Glutamatergic neuron (in vitro differentiated cells): ENCODE measurements at regions not wholly inside any gene's neighbourhood (a gene's known extent, or its start where the extent isn't known, plus 50 kb on each side); places are given as distances from the start of the nearest gene placed in this dataset.

ENCODE experiments used
- DNase-seq: peaks from one replicate; pipeline ENCODE4 v3.0.0; 2022
- H3K27ac Mint-ChIP-seq: one replicate; pipeline ENCODE4 v1.8.0; 2020; ENCODE audit warnings: mild to moderate bottlenecking, mixed read lengths, inconsistent platforms; ENCODE audit not compliant: unreplicated experiment
- H3K27me3 Mint-ChIP-seq: one replicate; pipeline ENCODE4 v1.8.0; 2020; ENCODE audit warnings: mild to moderate bottlenecking, moderate library complexity, mixed read lengths, inconsistent platforms; ENCODE audit not compliant: unreplicated experiment
- H3K36me3 Mint-ChIP-seq: one replicate; pipeline ENCODE4 v1.8.0; 2020; ENCODE audit warnings: mild to moderate bottlenecking, mixed read lengths, inconsistent platforms; ENCODE audit not compliant: unreplicated experiment
- H3K4me1 Mint-ChIP-seq: one replicate; pipeline ENCODE4 v1.8.0; 2020; ENCODE audit warnings: mild to moderate bottlenecking, low read depth, mixed read lengths, inconsistent platforms; ENCODE audit not compliant: unreplicated experiment
- H3K4me3 Mint-ChIP-seq: one replicate; pipeline ENCODE4 v1.8.0; 2020; ENCODE audit warnings: mild to moderate bottlenecking, mixed read lengths, inconsistent platforms; ENCODE audit not compliant: unreplicated experiment
- H3K9me3 Mint-ChIP-seq: one replicate; pipeline ENCODE4 v1.8.0; 2020; ENCODE audit warnings: mild to moderate bottlenecking, moderate library complexity, mixed read lengths, inconsistent platforms; ENCODE audit not compliant: unreplicated experiment
- CTCF ChIP-seq: fragments of 200-600 bp; sonication (generic); IDR thresholded peaks from one replicate; pipeline ENCODE4 v1.5.0; 2021; ENCODE audit not compliant: partially characterized antibody, unreplicated experiment

GRCh38 chr1:185446131-185446530 lies 129.1 kb upstream of the IVNS1ABP start:
- Mint-ChIP-seq H3K36me3 (no peaks in the 10 kb centered on the region), H3K9me3 (no peaks in the 10 kb centered on the region), H3K27ac (no peak overlapping the region), H3K4me1 (no peaks in the 10 kb centered on the region), H3K27me3 (no peaks in the 10 kb centered on the region), H3K4me3 (no peak overlapping the region)
- DNase-seq, result no peak
- TF ChIP-seq CTCF, result no peak

- DNase-seq, result no peak
- H3K27me3 Mint-ChIP-seq, result no peaks in the 10 kb centered on the region
- no peaks in the 10 kb centered on the region for H3K4me1 Mint-ChIP-seq
- H3K36me3 Mint-ChIP-seq, result no peaks in the 10 kb centered on the region
- no peak for TF ChIP-seq CTCF
- no peak overlapping the region for H3K27ac Mint-ChIP-seq
- H3K9me3 Mint-ChIP-seq, result no peaks in the 10 kb centered on the region
- no peak overlapping the region for H3K4me3 Mint-ChIP-seq
Observed at GRCh38 chr1:185445594-185445993, 128.6 kb upstream of the IVNS1ABP start.

GRCh38 chr1:185444676-185445075 lies 127.6 kb upstream of the IVNS1ABP start:
- no peaks in the 10 kb centered on the region for H3K4me1 Mint-ChIP-seq
- no peaks in the 10 kb centered on the region for H3K9me3 Mint-ChIP-seq
- DNase-seq, result no peak
- no peaks in the 10 kb centered on the region for H3K27me3 Mint-ChIP-seq
- no peak overlapping the region for H3K27ac Mint-ChIP-seq
- TF ChIP-seq CTCF, result no peak
- no peaks in the 10 kb centered on the region for H3K36me3 Mint-ChIP-seq
- no peak overlapping the region for H3K4me3 Mint-ChIP-seq

GRCh38 chr1:185442050-185442449 lies 125.0 kb upstream of the IVNS1ABP start:
- Mint-ChIP-seq H3K27ac (no peak overlapping the region), H3K9me3 (no peaks in the 10 kb centered on the region), H3K36me3 (no peaks in the 10 kb centered on the region), H3K4me1 (no peaks in the 10 kb centered on the region), H3K4me3 (no peak overlapping the region), H3K27me3 (no peaks in the 10 kb centered on the region)
- no peak for TF ChIP-seq CTCF
- no peak for DNase-seq

GRCh38 chr1:185441605-185442004 lies 124.6 kb upstream of the IVNS1ABP start:
- no peak overlapping the region for H3K4me3 Mint-ChIP-seq
- H3K27ac Mint-ChIP-seq, result no peak overlapping the region
- H3K36me3 Mint-ChIP-seq, result no peaks in the 10 kb centered on the region
- H3K4me1 Mint-ChIP-seq, result no peaks in the 10 kb centered on the region
- no peaks in the 10 kb centered on the region for H3K27me3 Mint-ChIP-seq
- no peak for DNase-seq
- TF ChIP-seq CTCF, result no peak
- H3K9me3 Mint-ChIP-seq, result no peaks in the 10 kb centered on the region
